Adipocyte (in vitro differentiated cells): ENCODE measurements at regions not wholly inside any gene's neighbourhood (a gene's known extent, or its start where the extent isn't known, plus 50 kb on each side); places are given as distances from the start of the nearest gene placed in this dataset.

ENCODE experiments used
- DNase-seq: peaks from one replicate; pipeline ENCODE4 v3.0.0-alpha.2; 2015; ENCODE audit warnings: low read depth
- H3K27me3 ChIP-seq: replicated peaks from 2 replicates; pipeline ENCODE4 v1.7.0; 2013; ENCODE audit warnings: mild to moderate bottlenecking, low read length, moderate library complexity; ENCODE audit not compliant: control insufficient read depth, insufficient read depth
- H3K36me3 ChIP-seq: 2 replicates; pipeline ENCODE4 v1.7.0; 2013; ENCODE audit warnings: low read length, mild to moderate bottlenecking, moderate library complexity; ENCODE audit not compliant: control insufficient read depth, insufficient read depth, severe bottlenecking
- H3K4me1 ChIP-seq: 2 replicates; pipeline ENCODE4 v1.7.0; 2013; ENCODE audit warnings: mild to moderate bottlenecking, low read length, moderate library complexity; ENCODE audit not compliant: control insufficient read depth, insufficient read depth
- H3K4me3 ChIP-seq: 2 replicates; pipeline ENCODE4 v1.7.0; 2013; ENCODE audit warnings: mild to moderate bottlenecking, low read length, moderate library complexity
- H3K9ac ChIP-seq: 2 replicates; pipeline ENCODE4 v1.7.0; 2013; ENCODE audit warnings: mild to moderate bottlenecking, low read length, moderate library complexity
- H3K9me3 ChIP-seq: 2 replicates; pipeline ENCODE4 v1.7.0; 2013; ENCODE audit warnings: mild to moderate bottlenecking, low read length, moderate library complexity; ENCODE audit not compliant: control insufficient read depth

- H3K9me3 ChIP-seq = no peaks in the 10 kb centered on the region
- no peaks in the 10 kb centered on the region for H3K27me3 ChIP-seq
- no peak for DNase-seq
- H3K4me3 ChIP-seq = no peak overlapping the region
- H3K36me3 ChIP-seq = no peaks in the 10 kb centered on the region
- H3K4me1 ChIP-seq = no peaks in the 10 kb centered on the region
- H3K9ac ChIP-seq = no peak overlapping the region
These were observed 668.4 kb upstream of the CDH9 start for GRCh38 chr5:27706832-27707231.

- no peak for DNase-seq
- Histone ChIP-seq H3K4me3 (no peak overlapping the region), H3K9ac (no peak overlapping the region), H3K36me3 (no peaks in the 10 kb centered on the region), H3K27me3 (no peaks in the 10 kb centered on the region), H3K4me1 (no peaks in the 10 kb centered on the region), H3K9me3 (no peaks in the 10 kb centered on the region)
These were observed 667.3 kb upstream of the CDH9 start for GRCh38 chr5:27705661-27706060.

GRCh38 chr5:27701931-27702903 is 663.8 kb upstream of the CDH9 start:
- DNase-seq = no peak
- Histone ChIP-seq H3K36me3 (no peaks in the 10 kb centered on the region), H3K4me1 (no peaks in the 10 kb centered on the region), H3K9me3 (no peaks in the 10 kb centered on the region), H3K9ac (no peak overlapping the region), H3K4me3 (no peak overlapping the region), H3K27me3 (no peaks in the 10 kb centered on the region)

GRCh38 chr5:27700526-27700925 is 662.1 kb upstream of the CDH9 start:
- H3K9ac ChIP-seq = no peak overlapping the region
- no peaks in the 10 kb centered on the region for H3K36me3 ChIP-seq
- H3K9me3 ChIP-seq = no peaks in the 10 kb centered on the region

GRCh38 chr5:27682600-27682999 is 644.2 kb upstream of the CDH9 start:
- peaks cover 3% of the 10 kb centered on the region for H3K9me3 ChIP-seq
- H3K4me3 ChIP-seq = no peak overlapping the region
- DNase-seq = no peak
- no peaks in the 10 kb centered on the region for H3K36me3 ChIP-seq
- no peaks in the 10 kb centered on the region for H3K27me3 ChIP-seq
- H3K4me1 ChIP-seq = no peaks in the 10 kb centered on the region
- no peak overlapping the region for H3K9ac ChIP-seq

More at GRCh38 chr5:27700526-27700925, 662.1 kb upstream of the CDH9 start:
- H3K4me1 ChIP-seq = no peaks in the 10 kb centered on the region
- DNase-seq = no peak
- no peak overlapping the region for H3K4me3 ChIP-seq
- H3K27me3 ChIP-seq = no peaks in the 10 kb centered on the region

GRCh38 chr5:27652505-27652904 is 614.1 kb upstream of the CDH9 start:
- DNase-seq = no peak

GRCh38 chr5:27639005-27639612 is 600.7 kb upstream of the CDH9 start:
- Histone ChIP-seq H3K27me3 (no peaks in the 10 kb centered on the region), H3K4me3 (no peak overlapping the region), H3K4me1 (no peaks in the 10 kb centered on the region), H3K36me3 (no peaks in the 10 kb centered on the region), H3K9me3 (peaks cover 3% of the 10 kb centered on the region), H3K9ac (no peak overlapping the region)
- no peak for DNase-seq

More at GRCh38 chr5:27652505-27652904, 614.1 kb upstream of the CDH9 start:
- Histone ChIP-seq H3K27me3 (no peaks in the 10 kb centered on the region), H3K9me3 (peaks cover 6% of the 10 kb centered on the region), H3K4me3 (no peak overlapping the region), H3K9ac (no peak overlapping the region), H3K36me3 (no peaks in the 10 kb centered on the region), H3K4me1 (no peaks in the 10 kb centered on the region)

- Histone ChIP-seq H3K9ac (no peak overlapping the region), H3K4me1 (no peaks in the 10 kb centered on the region), H3K36me3 (no peaks in the 10 kb centered on the region), H3K9me3 (no peaks in the 10 kb centered on the region), H3K27me3 (no peaks in the 10 kb centered on the region), H3K4me3 (no peak overlapping the region)
- DNase-seq = no peak
These were observed 581.6 kb upstream of the CDH9 start for GRCh38 chr5:27619982-27620381.

GRCh38 chr5:27612161-27612560 is 573.8 kb upstream of the CDH9 start:
- no peaks in the 10 kb centered on the region for H3K4me1 ChIP-seq
- H3K9ac ChIP-seq = no peak overlapping the region
- H3K36me3 ChIP-seq = no peaks in the 10 kb centered on the region
- no peak overlapping the region for H3K4me3 ChIP-seq
- H3K9me3 ChIP-seq = no peaks in the 10 kb centered on the region
- H3K27me3 ChIP-seq = no peaks in the 10 kb centered on the region
- DNase-seq = no peak

- Histone ChIP-seq H3K4me1 (no peaks in the 10 kb centered on the region), H3K4me3 (no peak overlapping the region), H3K9me3 (no peaks in the 10 kb centered on the region), H3K36me3 (no peaks in the 10 kb centered on the region), H3K27me3 (no peaks in the 10 kb centered on the region), H3K9ac (no peak overlapping the region)
- DNase-seq = no peak
These were observed 570.6 kb upstream of the CDH9 start for GRCh38 chr5:27608992-27609391.

GRCh38 chr5:27598576-27598975 is 560.2 kb upstream of the CDH9 start:
- H3K9ac ChIP-seq = no peak overlapping the region
- no peaks in the 10 kb centered on the region for H3K4me1 ChIP-seq
- no peaks in the 10 kb centered on the region for H3K27me3 ChIP-seq
- peaks cover 4% of the 10 kb centered on the region for H3K9me3 ChIP-seq
- no peak overlapping the region for H3K4me3 ChIP-seq
- no peaks in the 10 kb centered on the region for H3K36me3 ChIP-seq
- DNase-seq = no peak
